Ascending aorta (tissue), 2 donors: ENCODE measurements at regions not wholly inside any gene's neighbourhood (a gene's known extent, or its start where the extent isn't known, plus 50 kb on each side); places are given as distances from the start of the nearest gene placed in this dataset.

ENCODE experiments used
- DNase-seq, 2 donors: peaks; one replicate each; pipeline ENCODE4 v3.0.0-alpha.2; 2019; ENCODE audit warnings: low spot score in 2 of 2
- H3K27ac ChIP-seq, 2 donors: fragments of 200-600 bp; sonication (generic); one replicate each; pipeline ENCODE4 v1.5.1; 2016 to 2017; ENCODE audit warnings: mild to moderate bottlenecking in 1 of 2
- H3K27me3 ChIP-seq: fragments of 200-600 bp; sonication (generic); one replicate; pipeline ENCODE4 v1.5.1; 2017
- H3K36me3 ChIP-seq, 2 donors: fragments of 200-600 bp; sonication (generic); one replicate each; pipeline ENCODE4 v1.5.1; 2016
- H3K4me1 ChIP-seq, 2 donors: fragments of 200-600 bp; sonication (generic); one replicate each; pipeline ENCODE4 v1.5.1; 2016 to 2017; ENCODE audit warnings: mild to moderate bottlenecking in 1 of 2
- H3K4me3 ChIP-seq, 2 donors: fragments of 200-600 bp; sonication (generic); one replicate each; pipeline ENCODE4 v1.5.1; 2016 to 2017; ENCODE audit warnings: mild to moderate bottlenecking in 1 of 2
- H3K9me3 ChIP-seq, 2 donors: fragments of 200-600 bp; sonication (generic); one replicate each; pipeline ENCODE4 v1.5.1; 2016
- intact Hi-C: fragments of 100-400 bp; cut with DNase I; formaldehyde crosslinking; loops from one replicate; pipeline ENCODE4 v1.15.1; 2023
- TF ChIP-seq, protein P1 (sequence below), 3 experiments: fragments of 200-600 bp in 2 of 3; fragments of 450-650 bp in 1 of 3; sonication (generic) in 2 of 3; IDR thresholded peaks; one replicate each; pipeline ENCODE4 v1.5.1; 2016 to 2019; ENCODE audit warnings: antibody characterized with exemption in 3 of 3, mild to moderate bottlenecking in 1 of 3, moderate library complexity in 1 of 3

DNA sequence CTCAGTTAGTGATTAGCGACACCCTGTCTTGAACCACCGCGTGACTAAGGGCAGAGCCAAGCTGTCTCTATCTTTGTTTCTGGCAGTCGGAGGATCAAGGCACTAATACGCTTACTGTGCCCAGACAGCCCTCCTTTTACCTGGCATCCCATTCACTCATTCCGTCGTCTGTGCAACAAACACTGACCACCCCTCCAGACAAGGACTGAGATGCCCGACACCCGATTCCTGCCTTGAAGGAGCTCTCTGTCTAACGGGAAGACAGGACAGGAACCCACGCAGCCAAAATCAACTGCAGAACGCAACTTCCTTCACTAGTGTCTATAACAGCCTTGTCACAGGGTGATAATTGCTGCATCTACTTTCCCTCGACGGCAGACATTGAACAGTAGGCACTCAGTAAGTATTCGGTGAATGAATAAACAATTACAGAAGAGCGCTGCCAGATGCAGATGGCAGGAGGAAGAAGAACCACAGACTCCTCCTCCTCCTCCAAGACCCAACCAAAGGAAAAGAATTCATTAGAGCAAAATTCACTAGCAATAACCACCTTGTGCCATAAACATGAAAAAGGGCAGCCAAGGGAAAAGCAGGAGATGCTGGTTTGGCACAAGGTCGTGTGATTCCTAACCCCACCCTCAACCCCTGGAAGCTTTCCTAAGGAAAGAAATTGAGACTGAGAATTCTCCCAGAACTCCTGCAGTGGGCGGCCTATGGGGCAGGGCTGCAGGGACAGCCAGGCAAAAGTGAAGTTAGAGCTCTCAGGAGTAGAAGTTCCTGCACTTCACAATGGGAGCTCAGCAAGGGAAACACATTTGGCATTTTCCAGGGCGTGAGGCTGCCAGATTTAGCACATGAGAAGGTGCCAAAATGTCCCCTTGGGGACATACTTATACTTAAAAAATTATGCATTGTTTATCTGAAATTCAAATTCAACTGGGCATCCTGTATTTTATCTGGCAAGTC lies 186.6 kb upstream of the DIO3 start:
- Histone ChIP-seq H3K27me3 (no peaks in the 10 kb centered on the region), H3K9me3 (no peaks in the 10 kb centered on the region), H3K27ac (no peak overlapping the region), H3K4me3 (no peak overlapping the region), H3K36me3 (no peaks in the 10 kb centered on the region), H3K4me1 (no peaks in the 10 kb centered on the region)
- no peak for DNase-seq
- TF ChIP-seq, protein P1, sequence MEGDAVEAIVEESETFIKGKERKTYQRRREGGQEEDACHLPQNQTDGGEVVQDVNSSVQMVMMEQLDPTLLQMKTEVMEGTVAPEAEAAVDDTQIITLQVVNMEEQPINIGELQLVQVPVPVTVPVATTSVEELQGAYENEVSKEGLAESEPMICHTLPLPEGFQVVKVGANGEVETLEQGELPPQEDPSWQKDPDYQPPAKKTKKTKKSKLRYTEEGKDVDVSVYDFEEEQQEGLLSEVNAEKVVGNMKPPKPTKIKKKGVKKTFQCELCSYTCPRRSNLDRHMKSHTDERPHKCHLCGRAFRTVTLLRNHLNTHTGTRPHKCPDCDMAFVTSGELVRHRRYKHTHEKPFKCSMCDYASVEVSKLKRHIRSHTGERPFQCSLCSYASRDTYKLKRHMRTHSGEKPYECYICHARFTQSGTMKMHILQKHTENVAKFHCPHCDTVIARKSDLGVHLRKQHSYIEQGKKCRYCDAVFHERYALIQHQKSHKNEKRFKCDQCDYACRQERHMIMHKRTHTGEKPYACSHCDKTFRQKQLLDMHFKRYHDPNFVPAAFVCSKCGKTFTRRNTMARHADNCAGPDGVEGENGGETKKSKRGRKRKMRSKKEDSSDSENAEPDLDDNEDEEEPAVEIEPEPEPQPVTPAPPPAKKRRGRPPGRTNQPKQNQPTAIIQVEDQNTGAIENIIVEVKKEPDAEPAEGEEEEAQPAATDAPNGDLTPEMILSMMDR (IDR thresholded peaks at IDR 0.05), result no peak
- intact Hi-C loops, result no loop called here

DNA sequence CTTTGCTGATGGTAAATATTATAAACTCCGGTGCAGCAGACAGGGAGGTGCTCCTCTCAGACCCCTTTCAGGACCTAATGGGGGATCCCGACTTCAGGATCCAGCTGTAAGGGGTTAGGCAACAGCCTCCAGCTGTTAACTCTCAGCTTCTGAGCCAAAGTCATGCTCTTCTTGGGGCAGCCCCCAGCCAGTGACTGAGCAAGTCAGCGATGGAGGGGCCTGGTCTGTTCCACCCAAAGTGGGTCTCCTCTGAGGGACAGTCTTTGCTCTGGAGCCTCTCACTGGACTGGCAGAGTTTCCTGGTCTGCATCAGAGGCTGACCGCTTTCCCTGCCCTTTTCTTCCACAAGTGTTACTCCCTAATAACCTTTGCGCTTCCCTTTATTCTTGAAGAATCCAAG lies 184.2 kb upstream of the DIO3 start:
- intact Hi-C loops, result no loop called here
- DNase-seq, result no peak

DNA sequence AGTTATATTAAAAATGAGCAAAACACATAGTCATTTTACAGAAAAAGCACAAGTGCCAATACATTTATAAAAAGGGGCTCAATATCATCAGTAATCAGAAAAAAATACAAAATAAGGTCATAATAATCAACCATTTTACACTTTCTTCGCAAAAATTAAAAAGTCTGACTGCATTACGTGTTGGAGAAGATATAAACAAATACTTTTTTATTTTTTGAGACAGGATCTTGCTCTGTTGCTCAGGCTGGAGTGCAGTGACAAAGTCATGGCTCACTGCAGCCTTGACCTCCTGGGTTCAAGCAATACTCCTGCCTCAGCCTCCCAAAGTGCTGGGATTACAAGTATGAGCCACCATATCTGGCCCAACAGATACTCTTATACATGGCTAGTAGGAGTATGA lies 181.5 kb upstream of the DIO3 start:
- H3K4me3 ChIP-seq, result no peak overlapping the region
- TF ChIP-seq, protein P1 (IDR thresholded peaks at IDR 0.05), result no peak
- H3K27ac ChIP-seq, result no peak overlapping the region
- H3K27me3 ChIP-seq, result no peaks in the 10 kb centered on the region
- intact Hi-C loops, result no loop called here
- H3K9me3 ChIP-seq, result no peaks in the 10 kb centered on the region
- DNase-seq, result no peak
- no peaks in the 10 kb centered on the region for H3K36me3 ChIP-seq
- H3K4me1 ChIP-seq, result no peaks in the 10 kb centered on the region

More for the DNA sequence above, 184.2 kb upstream of the DIO3 start:
- no peaks in the 10 kb centered on the region for H3K4me1 ChIP-seq
- H3K4me3 ChIP-seq, result no peak overlapping the region
- H3K9me3 ChIP-seq, result no peaks in the 10 kb centered on the region
- TF ChIP-seq, protein P1 (IDR thresholded peaks at IDR 0.05), result no peak
- no peaks in the 10 kb centered on the region for H3K36me3 ChIP-seq
- H3K27me3 ChIP-seq, result no peaks in the 10 kb centered on the region
- H3K27ac ChIP-seq, result no peak overlapping the region

DNA sequence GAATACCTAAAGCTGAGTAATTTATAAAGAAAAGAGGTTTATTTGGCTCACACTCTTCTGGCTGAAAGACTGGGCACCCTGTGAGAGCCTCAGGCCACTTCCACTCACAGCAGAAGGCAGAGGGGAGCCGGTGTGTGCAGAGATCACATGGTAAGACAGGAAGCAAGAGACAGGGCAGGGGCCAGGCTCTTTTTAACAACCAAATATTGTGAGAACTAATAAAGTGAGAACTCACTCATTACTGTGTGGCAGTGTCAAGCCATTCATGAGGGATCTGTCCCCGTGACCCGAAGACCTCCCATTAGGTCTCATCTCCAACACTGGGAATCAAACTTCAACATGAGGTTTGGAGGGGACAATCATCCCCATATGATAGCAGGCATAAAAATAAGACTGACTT lies 180.8 kb upstream of the DIO3 start:
- TF ChIP-seq, protein P1 (IDR thresholded peaks at IDR 0.05), result no peak
- Histone ChIP-seq H3K27me3 (no peaks in the 10 kb centered on the region), H3K27ac (no peak overlapping the region), H3K36me3 (no peaks in the 10 kb centered on the region), H3K4me1 (no peaks in the 10 kb centered on the region), H3K9me3 (no peaks in the 10 kb centered on the region), H3K4me3 (no peak overlapping the region)
- intact Hi-C loops, result no loop called here
- DNase-seq, result no peak

DNA sequence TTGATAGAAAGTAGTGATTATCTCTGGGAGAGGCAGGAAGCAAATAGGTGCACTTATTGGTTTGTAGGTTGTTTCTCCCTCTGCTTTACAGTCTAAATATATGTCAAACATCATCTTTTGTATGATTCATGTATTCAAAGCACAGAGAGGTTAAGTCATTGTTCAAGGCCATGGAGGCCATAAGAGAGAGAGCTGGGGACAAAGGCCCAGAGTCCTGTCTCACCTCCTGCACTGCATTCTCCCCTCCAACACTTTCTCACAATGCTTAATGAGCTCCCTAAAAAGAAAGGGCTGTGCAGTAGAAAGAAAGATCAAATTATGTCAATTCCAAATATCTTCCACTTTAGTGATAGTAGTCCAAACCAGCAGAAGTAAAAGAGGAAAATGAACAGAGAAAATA lies 180.4 kb upstream of the DIO3 start:
- no peaks in the 10 kb centered on the region for H3K36me3 ChIP-seq
- no peaks in the 10 kb centered on the region for H3K4me1 ChIP-seq
- H3K9me3 ChIP-seq, result no peaks in the 10 kb centered on the region
- H3K27ac ChIP-seq, result no peak overlapping the region
- intact Hi-C loops, result no loop called here
- no peaks in the 10 kb centered on the region for H3K27me3 ChIP-seq
- H3K4me3 ChIP-seq, result no peak overlapping the region
- no peak for DNase-seq
- TF ChIP-seq, protein P1 (IDR thresholded peaks at IDR 0.05), result no peak
